ENCODE measurements at regions not wholly inside any gene's neighbourhood (a gene's known extent, or its start where the extent isn't known, plus 50 kb on each side); places are given as distances from the start of the nearest gene placed in this dataset.

- H3K27me3 ChIP-seq: peaks cover 4% of the 10 kb centered on the region
- WGBS, 4 donors: 87 to 96% (median 91%) methylated on average over 3 of the region's 3 CpGs
- intact Hi-C loops (cut with DNase I): no loop called here
- no peaks in the 10 kb centered on the region for H3K9me3 ChIP-seq (replicated peaks in 1 of 3)
- no peak overlapping the region for H3K27ac ChIP-seq
- no peak for DNase-seq
- no peak overlapping the region for H3K4me3 ChIP-seq
- H3K4me1 ChIP-seq (replicated peaks in 1 of 2): no peaks in the 10 kb centered on the region
- H3K36me3 ChIP-seq (replicated peaks in 1 of 2): no peaks in the 10 kb centered on the region
- no peak for TF ChIP-seq POLR2A (IDR thresholded peaks at IDR 0.05)
- TF ChIP-seq, protein P1, sequence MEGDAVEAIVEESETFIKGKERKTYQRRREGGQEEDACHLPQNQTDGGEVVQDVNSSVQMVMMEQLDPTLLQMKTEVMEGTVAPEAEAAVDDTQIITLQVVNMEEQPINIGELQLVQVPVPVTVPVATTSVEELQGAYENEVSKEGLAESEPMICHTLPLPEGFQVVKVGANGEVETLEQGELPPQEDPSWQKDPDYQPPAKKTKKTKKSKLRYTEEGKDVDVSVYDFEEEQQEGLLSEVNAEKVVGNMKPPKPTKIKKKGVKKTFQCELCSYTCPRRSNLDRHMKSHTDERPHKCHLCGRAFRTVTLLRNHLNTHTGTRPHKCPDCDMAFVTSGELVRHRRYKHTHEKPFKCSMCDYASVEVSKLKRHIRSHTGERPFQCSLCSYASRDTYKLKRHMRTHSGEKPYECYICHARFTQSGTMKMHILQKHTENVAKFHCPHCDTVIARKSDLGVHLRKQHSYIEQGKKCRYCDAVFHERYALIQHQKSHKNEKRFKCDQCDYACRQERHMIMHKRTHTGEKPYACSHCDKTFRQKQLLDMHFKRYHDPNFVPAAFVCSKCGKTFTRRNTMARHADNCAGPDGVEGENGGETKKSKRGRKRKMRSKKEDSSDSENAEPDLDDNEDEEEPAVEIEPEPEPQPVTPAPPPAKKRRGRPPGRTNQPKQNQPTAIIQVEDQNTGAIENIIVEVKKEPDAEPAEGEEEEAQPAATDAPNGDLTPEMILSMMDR (IDR thresholded peaks at IDR 0.05): no peak
These were observed 398.9 kb upstream of the NR2F2 start for GRCh38 chr15:95931619-95932018.

GRCh38 chr15:95932141-95932540, 398.4 kb upstream of the NR2F2 start:
- H3K9me3 ChIP-seq (replicated peaks in 1 of 3): no peaks in the 10 kb centered on the region
- 86 to 96% (median 90%) methylated on average over 2 of the region's 2 CpGs for WGBS, 4 donors
- intact Hi-C loops (cut with DNase I): no loop called here
- no peak overlapping the region for H3K27ac ChIP-seq
- no peaks in the 10 kb centered on the region for H3K4me1 ChIP-seq (replicated peaks in 1 of 2)
- H3K4me3 ChIP-seq: no peak overlapping the region
- DNase-seq: no peak
- no peaks in the 10 kb centered on the region for H3K36me3 ChIP-seq (replicated peaks in 1 of 2)
- peaks cover 4% of the 10 kb centered on the region for H3K27me3 ChIP-seq
- TF ChIP-seq POLR2A (IDR thresholded peaks at IDR 0.05): no peak
- TF ChIP-seq, protein P1 (IDR thresholded peaks at IDR 0.05): no peak

DNA sequence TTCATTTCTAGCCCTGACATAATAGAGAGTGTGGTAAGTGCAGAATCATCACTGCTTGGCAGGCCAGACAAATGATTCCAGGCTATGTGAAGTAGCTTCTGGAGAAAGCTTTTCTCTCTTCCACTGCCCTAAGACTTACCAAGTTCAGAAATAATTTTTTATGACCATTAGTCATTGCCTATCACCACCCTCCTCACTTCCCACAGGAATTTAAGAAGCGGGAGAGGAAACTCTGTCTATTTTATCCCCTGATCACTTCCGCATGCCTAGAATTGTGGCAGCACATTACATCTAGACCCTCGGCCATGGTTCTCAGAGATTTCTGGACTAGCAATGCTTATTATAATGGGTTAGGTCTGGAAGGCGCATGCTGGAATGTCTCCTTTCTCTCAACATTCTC, 397.8 kb upstream of the NR2F2 start:
- 79 to 94% (median 91%) methylated on average over 4 of the region's 4 CpGs for WGBS, 4 donors
- no peaks in the 10 kb centered on the region for H3K4me1 ChIP-seq (replicated peaks in 1 of 2)
- no peak overlapping the region for H3K4me3 ChIP-seq
- H3K27ac ChIP-seq: no peak overlapping the region
- no peaks in the 10 kb centered on the region for H3K9me3 ChIP-seq (replicated peaks in 1 of 3)
- intact Hi-C loops (cut with DNase I): no loop called here
- no peak for DNase-seq
- no peaks in the 10 kb centered on the region for H3K36me3 ChIP-seq (replicated peaks in 1 of 2)
- TF ChIP-seq, protein P1 (IDR thresholded peaks at IDR 0.05): no peak
- no peak for TF ChIP-seq POLR2A (IDR thresholded peaks at IDR 0.05)
- H3K27me3 ChIP-seq: peaks cover 4% of the 10 kb centered on the region

DNA sequence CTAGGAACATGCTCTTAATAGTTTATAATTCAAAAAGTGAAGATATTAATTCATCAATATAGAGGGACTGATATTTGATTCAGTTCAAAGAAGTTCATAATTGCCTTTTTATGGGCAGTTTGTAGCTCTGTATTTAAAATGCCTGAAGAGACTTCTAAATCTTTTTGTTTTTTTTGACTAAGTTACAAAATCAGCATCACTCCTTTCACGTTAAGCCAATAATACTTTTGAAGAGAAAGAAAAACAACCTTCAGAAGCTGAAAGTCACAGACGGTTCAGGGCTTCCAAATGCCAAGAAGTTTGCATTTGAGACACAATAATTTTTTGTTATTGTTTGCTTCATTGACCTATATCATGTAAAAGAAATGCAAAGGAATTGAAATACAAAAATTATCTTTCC, 394.6 kb upstream of the NR2F2 start:
- no peak overlapping the region for H3K27ac ChIP-seq
- no peaks in the 10 kb centered on the region for H3K9me3 ChIP-seq (replicated peaks in 1 of 3)
- no peak overlapping the region for H3K4me3 ChIP-seq
- H3K27me3 ChIP-seq: peaks cover 4% of the 10 kb centered on the region
- TF ChIP-seq POLR2A (IDR thresholded peaks at IDR 0.05): no peak
- TF ChIP-seq, protein P1 (IDR thresholded peaks at IDR 0.05): no peak
- no peak for DNase-seq
- no peaks in the 10 kb centered on the region for H3K4me1 ChIP-seq (replicated peaks in 1 of 2)
- intact Hi-C loops (cut with DNase I): no loop called here
- H3K36me3 ChIP-seq (replicated peaks in 1 of 2): no peaks in the 10 kb centered on the region
- 57 to 67% (median 58%) methylated on average over 2 of the region's 2 CpGs for WGBS, 4 donors
